Uterus (tissue), 2 donors: ENCODE measurements at regions not wholly inside any gene's neighbourhood (a gene's known extent, or its start where the extent isn't known, plus 50 kb on each side); places are given as distances from the start of the nearest gene placed in this dataset.

Experiments used
- CTCF ChIP-seq, 4 experiments: fragments of 200-600 bp in 2 of 4; fragments of 450-650 bp in 2 of 4; sonication (generic) in 2 of 4; IDR thresholded peaks; one replicate each; pipeline ENCODE4 v1.5.1; 2016 to 2019; ENCODE audit warnings: antibody characterized with exemption in 4 of 4, mild to moderate bottlenecking in 2 of 4, moderate library complexity in 1 of 4
- POLR2A ChIP-seq, 2 donors: fragments of 450-650 bp; IDR thresholded peaks; one replicate each; pipeline ENCODE4 v1.6.1; 2016; ENCODE audit warnings: antibody characterized with exemption in 2 of 2, mild to moderate bottlenecking in 1 of 2, moderate library complexity in 1 of 2

- TF ChIP-seq POLR2A (IDR thresholded peaks at IDR 0.05) (no peak), CTCF (IDR thresholded peaks at IDR 0.05) (no peak)
These were observed 215.2 kb upstream of the ARID1B start for GRCh38 chr6:156562019-156562418.
